OCI-LY7 (cell line): ENCODE measurements at regions not wholly inside any gene's neighbourhood (a gene's known extent, or its start where the extent isn't known, plus 50 kb on each side); places are given as distances from the start of the nearest gene placed in this dataset.

ENCODE experiments used
- BruUV-seq: library from RNA; stranded (reverse); fragments of 400-500 nt; replicated peaks from 2 replicates; lab custom pipeline; 2021; lab: Mats Ljungman, UMichigan
- CTCF ChIA-PET: fragments of 300-600 bp; sonication (Branson Sonifier 250); formaldehyde crosslinking; loops from one replicate; lab custom pipeline; 2022; ENCODE audit warnings: antibody characterized with exemption; ENCODE audit not compliant: unreplicated experiment; lab: Charles Lee
- POLR2A ChIA-PET: fragments of 300-600 bp; sonication (Branson Sonifier 250); formaldehyde crosslinking; loops from one replicate; lab custom pipeline; 2022; ENCODE audit warnings: antibody characterized with exemption; lab: Charles Lee
- DNase-seq: peaks from one replicate; pipeline ENCODE4 v3.0.0-alpha.2; 2015; ENCODE audit warnings: low spot score
- H2AFZ ChIP-seq: fragments of 200-600 bp; sonication (generic), shearing (Covaris generic); 2 replicates; pipeline ENCODE4 v1.6.1; 2014; ENCODE audit warnings: mild to moderate bottlenecking, antibody characterized with exemption, low read length, moderate library complexity
- H3K27ac ChIP-seq: fragments of 200-600 bp; sonication (generic); 2 replicates; pipeline ENCODE4 v1.5.1; 2014; ENCODE audit warnings: mixed run types, low read depth, mild to moderate bottlenecking, moderate library complexity, low read length, inconsistent platforms; ENCODE audit not compliant: poor library complexity, severe bottlenecking
- H3K36me3 ChIP-seq: fragments of 200-600 bp; sonication (generic); 2 replicates; pipeline ENCODE4 v1.6.1; 2014; ENCODE audit warnings: mild to moderate bottlenecking, antibody characterized with exemption, low read length, moderate library complexity, mixed read lengths; ENCODE audit not compliant: insufficient read depth
- H3K4me1 ChIP-seq: fragments of 200-600 bp; sonication (generic); 2 replicates; pipeline ENCODE4 v1.5.1; 2014; ENCODE audit warnings: mild to moderate bottlenecking, low read length; ENCODE audit not compliant: insufficient read depth, poor library complexity, severe bottlenecking
- H3K4me2 ChIP-seq: fragments of 200-600 bp; sonication (generic); 2 replicates; pipeline ENCODE4 v1.6.1; 2014; ENCODE audit warnings: mild to moderate bottlenecking, low read length
- H3K4me3 ChIP-seq: fragments of 200-600 bp; sonication (generic); 2 replicates; pipeline ENCODE4 v1.5.1; 2014; ENCODE audit warnings: mild to moderate bottlenecking, low read depth, low read length; ENCODE audit not compliant: poor library complexity, severe bottlenecking
- H3K79me2 ChIP-seq: fragments of 200-600 bp; sonication (generic); 2 replicates; pipeline ENCODE4 v1.6.1; 2016; ENCODE audit warnings: low read depth, mild to moderate bottlenecking, low read length, moderate library complexity, mixed read lengths; ENCODE audit not compliant: insufficient read depth
- H3K9me2 ChIP-seq: fragments of 200-600 bp; sonication (generic); 2 replicates; pipeline ENCODE4 v1.6.1; 2016; ENCODE audit warnings: mild to moderate bottlenecking, low read length, mixed read lengths; ENCODE audit not compliant: insufficient read depth
- H3K9me3 ChIP-seq: fragments of 200-600 bp; sonication (generic); 2 replicates; pipeline ENCODE4 v1.6.1; 2014; ENCODE audit warnings: mild to moderate bottlenecking, mixed run types, low read length, mixed read lengths
- H4K20me1 ChIP-seq: fragments of 200-600 bp; sonication (generic); 2 replicates; pipeline ENCODE4 v1.6.1; 2014; ENCODE audit warnings: mild to moderate bottlenecking, antibody characterized with exemption, low read length, moderate library complexity, mixed read lengths; ENCODE audit not compliant: insufficient read depth
- CTCF ChIP-seq: fragments of 200-600 bp; sonication (generic); conservative IDR thresholded peaks from 2 replicates; pipeline ENCODE4 v1.5.1; 2014; ENCODE audit warnings: mild to moderate bottlenecking, antibody characterized with exemption, low read length, moderate library complexity, mixed read lengths
- EZH2phosphoT487 ChIP-seq: fragments of 200-600 bp; sonication (generic); IDR thresholded peaks from 2 replicates; pipeline ENCODE4 v1.6.1; 2018; ENCODE audit warnings: low read depth, borderline replicate concordance, mild to moderate bottlenecking, mixed run types, antibody characterized with exemption, low read length, moderate library complexity, mixed read lengths
- intact Hi-C: fragments of 100-400 bp; cut with micrococcal nuclease; formaldehyde crosslinking; loops from one replicate; pipeline ENCODE4 v1.10.0; 2022; ENCODE audit not compliant: unreplicated experiment

- BruUV-seq = no TSS peak
- intact Hi-C loops = no loop called here
- TF ChIP-seq EZH2phosphoT487 (no peak), CTCF (no peak)
These were observed 751.5 kb downstream of the EPHA7 start for GRCh38 chr6:92667843-92668242.

GRCh38 chr6:92648364-92649086 is 770.8 kb downstream of the EPHA7 start:
- no peak overlapping the region for H3K4me2 ChIP-seq
- CTCF ChIA-PET = no interaction called here
- no peaks in the 10 kb centered on the region for H3K9me2 ChIP-seq
- no peak for DNase-seq
- H3K4me1 ChIP-seq = no peaks in the 10 kb centered on the region
- no peaks in the 10 kb centered on the region for H4K20me1 ChIP-seq
- no peaks in the 10 kb centered on the region for H3K79me2 ChIP-seq
- no TSS peak for BruUV-seq
- H3K4me3 ChIP-seq = no peak overlapping the region
- intact Hi-C loops = no loop called here
- no peak overlapping the region for H3K27ac ChIP-seq
- H2AFZ ChIP-seq = no peak overlapping the region
- H3K9me3 ChIP-seq = no peaks in the 10 kb centered on the region
- POLR2A ChIA-PET = no interaction called here
- H3K36me3 ChIP-seq = no peaks in the 10 kb centered on the region
- TF ChIP-seq EZH2phosphoT487 (no peak), CTCF (no peak)

More at GRCh38 chr6:92667843-92668242, 751.5 kb downstream of the EPHA7 start:
- Histone ChIP-seq H3K4me1 (peaks cover 12% of the 10 kb centered on the region), H3K9me3 (no peaks in the 10 kb centered on the region), H3K27ac (no peak overlapping the region), H3K4me2 (no peak overlapping the region), H2AFZ (peak overlapping the region; percentile 37; the same call in 1 of the 2 replicates), H3K79me2 (no peaks in the 10 kb centered on the region), H4K20me1 (no peaks in the 10 kb centered on the region), H3K36me3 (no peaks in the 10 kb centered on the region), H3K4me3 (no peak overlapping the region), H3K9me2 (no peaks in the 10 kb centered on the region)
- DNase-seq = no peak
- CTCF ChIA-PET = no interaction called here
- POLR2A ChIA-PET = interaction anchor here (0.6 kb wide), 1 partner anchor 45 kb away, joined by 5 read pairs; no protein-coding TSS in a partner anchor

- H3K4me2 ChIP-seq = no peak overlapping the region
- no TSS peak for BruUV-seq
- no peaks in the 10 kb centered on the region for H4K20me1 ChIP-seq
- no peak overlapping the region for H3K4me3 ChIP-seq
- DNase-seq = no peak
- no peaks in the 10 kb centered on the region for H3K36me3 ChIP-seq
- no peak for TF ChIP-seq CTCF
- no peak for TF ChIP-seq EZH2phosphoT487
- H3K9me3 ChIP-seq = no peaks in the 10 kb centered on the region
- ChIA-PET POLR2A (no interaction called here), CTCF (no interaction called here)
- H3K4me1 ChIP-seq = no peaks in the 10 kb centered on the region
- intact Hi-C loops = no loop called here
- H3K79me2 ChIP-seq = no peaks in the 10 kb centered on the region
- H2AFZ ChIP-seq = no peak overlapping the region
- H3K27ac ChIP-seq = no peak overlapping the region
- H3K9me2 ChIP-seq = no peaks in the 10 kb centered on the region
These were observed 771.7 kb downstream of the EPHA7 start for GRCh38 chr6:92647630-92648029.
